Heart right ventricle (tissue), 16 donors: ENCODE measurements at regions not wholly inside any gene's neighbourhood (a gene's known extent, or its start where the extent isn't known, plus 50 kb on each side); places are given as distances from the start of the nearest gene placed in this dataset.
"Not testable (repeated sequence)": the region's sequence is repeated elsewhere in the genome, so short reads cannot be mapped to it uniquely, and the experiment has no call there.

Source experiments
- ATAC-seq, 8 donors: fragments of 200-7000 bp; cut with Tn5 transposase; one replicate each; pipeline ENCODE4 v1.9.1; 2020; ENCODE audit warnings: mild to moderate bottlenecking in 8 of 8, moderate library complexity in 8 of 8, moderate number of reproducible peaks in 1 of 8
- DNase-seq, 2 donors: peaks; one replicate each; pipeline ENCODE4 v3.0.0-alpha.2; 2020
- H3K27ac ChIP-seq, 10 donors: fragments of 200-600 bp; sonication (generic) in 2 of 10; one replicate each; pipeline versions ENCODE4 v1.5.0 to v1.8.0; 2020 to 2022; ENCODE audit warnings: mild to moderate bottlenecking in 3 of 10
- H3K27me3 ChIP-seq, 7 donors: fragments of 200-600 bp; one replicate each; pipeline ENCODE4 v1.8.0; 2021 to 2022; ENCODE audit warnings: mild to moderate bottlenecking in 2 of 7
- H3K36me3 ChIP-seq, 9 donors: fragments of 200-600 bp; sonication (generic) in 1 of 9; one replicate each; pipeline versions ENCODE4 v1.5.0 to v1.8.0; 2020 to 2022; ENCODE audit warnings: mild to moderate bottlenecking in 2 of 9
- H3K4me1 ChIP-seq, 9 donors: fragments of 200-600 bp; sonication (generic) in 1 of 9; one replicate each; pipeline versions ENCODE4 v1.5.0 to v1.8.0; 2020 to 2022; ENCODE audit warnings: mild to moderate bottlenecking in 4 of 9
- H3K4me3 ChIP-seq, 10 donors: fragments of 200-600 bp; sonication (generic) in 2 of 10; one replicate each; pipeline versions ENCODE4 v1.5.0 to v1.8.0; 2020 to 2022; ENCODE audit warnings: mild to moderate bottlenecking in 7 of 10, moderate library complexity in 2 of 10
- H3K9me3 ChIP-seq, 11 donors: fragments of 200-600 bp in 10 of 11; sonication (generic) in 2 of 11; one replicate each; pipeline versions ENCODE4 v1.5.0 to v1.8.0; 2013 to 2022; ENCODE audit warnings: mild to moderate bottlenecking in 2 of 11, control low read depth in 1 of 11, moderate library complexity in 1 of 11
- CTCF ChIP-seq, 9 donors: fragments of 200-600 bp; sonication (generic) in 2 of 9; IDR thresholded peaks; one replicate each; pipeline versions ENCODE4 v1.5.0 to v1.8.0; 2021 to 2022; ENCODE audit warnings: antibody characterized with exemption in 9 of 9, mild to moderate bottlenecking in 5 of 9, moderate library complexity in 1 of 9
- WGBS, 2 donors: extraction: QIAGEN DNeasy Blood & Tissue Kit; methylation state at CpG; one replicate each; pipeline ENCODE4 v1.1.7; 2013; ENCODE audit warnings: inconsistent platforms in 1 of 2; 5-methylcytosine and 5-hydroxymethylcytosine counted together
- intact Hi-C, 10 donors: fragments of 100-400 bp; cut with DNase I; formaldehyde crosslinking; loops; one replicate each; pipeline versions ENCODE4 v1.11.1 to v1.14.2; 2022
- donor health status: Arrhythmogenic right ventricular cardiomyopathy.
- donor health status: ischemic (EF 13 %, LVEDD 7.1; RV severe dilation, severe dysfunction).
- donor health status: healthy with polysubstance abuse.
- donor health status: DM: no; HTN: yes; CAD: no.
- donor health status: DM: no; HTN: no; CAD: no.
- donor health status: ischemic (EF 25% LVEDD 6.9; RV normal size, moderate dysfunction).
- donor health status: ischemic (EF 25% LVEDD 5.7; RV mildly dilated, moderate dysfunction).
- donor health status: healthy.
- donor health status: DM: yes; HTN: yes; CAD: no.
- donor health status: Ischemic cardiomyopathy.
- donor health status: ischemic (EF 35%, LVEDD 5.7; RV mildly dilated, moderate dysfunction).
- donor health status: nonischemic (EF 11% LVEDD 7.7; RV severe dilation, severe dysfunction).
- donor health status: DM: yes; HTN: yes; CAD: no.
- donor health status: PGD.
- donor health status: ischemic (EF 29% LVEDD 5.4; RV normal size, mild dysfunction).
- donor health status: nonischemic (EF 23%, LVEDD 6.1; RV moderate dilation, normal function).

- ATAC-seq (no peak), DNase-seq (no peak)
- Histone ChIP-seq H3K27me3 (no peaks in the 10 kb centered on the region), H3K9me3 (no peaks in the 10 kb centered on the region), H3K4me1 (peaks cover 0 to 22% (median 6%) of the 10 kb centered on the region in 9 donors), H3K4me3 (no peak overlapping the region), H3K36me3 (no peaks in the 10 kb centered on the region), H3K27ac (peak overlapping the region in 6 of 10 donors; percentile 12 to 55 (median 28))
- WGBS, 2 donors = 55 to 63% methylated on average over 5 of the region's 5 CpGs
- no peak for TF ChIP-seq CTCF (IDR thresholded peaks at IDR 0.05)
- intact Hi-C loops = no loop called here
Measured at GRCh38 chr7:94314413-94315410, 80.0 kb upstream of the COL1A2 start.

DNA sequence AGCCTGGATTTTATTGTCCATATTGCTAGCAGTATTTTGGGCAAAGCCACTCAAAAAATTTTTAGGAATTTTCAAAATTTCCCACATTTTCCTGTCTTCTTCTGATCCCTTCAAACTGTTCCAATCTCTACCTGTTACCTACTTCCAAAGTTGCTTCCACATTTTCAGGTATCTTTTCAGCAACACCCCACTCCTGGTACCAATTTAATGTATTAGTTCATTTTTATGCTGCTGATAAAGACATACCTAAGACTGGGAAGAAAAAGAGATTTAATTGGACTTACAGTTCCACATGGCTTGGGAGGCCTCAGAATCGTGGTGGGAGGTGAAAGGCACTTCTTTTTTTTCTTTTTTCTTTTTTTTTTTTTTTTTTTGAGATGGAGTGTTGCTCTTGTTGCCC, 73.6 kb upstream of the COL1A2 start:
- H3K36me3 ChIP-seq, H3K27me3 ChIP-seq, H3K4me3 ChIP-seq, ATAC-seq, H3K27ac ChIP-seq, H3K4me1 ChIP-seq, intact Hi-C loops, DNase-seq: not testable (repeated sequence)
- WGBS, 2 donors = 93 to 95% methylated on average over 1 of the region's 1 CpG
- peaks cover 0 to 21% (median 4%) of the 10 kb centered on the region in 11 donors for H3K9me3 ChIP-seq

DNA sequence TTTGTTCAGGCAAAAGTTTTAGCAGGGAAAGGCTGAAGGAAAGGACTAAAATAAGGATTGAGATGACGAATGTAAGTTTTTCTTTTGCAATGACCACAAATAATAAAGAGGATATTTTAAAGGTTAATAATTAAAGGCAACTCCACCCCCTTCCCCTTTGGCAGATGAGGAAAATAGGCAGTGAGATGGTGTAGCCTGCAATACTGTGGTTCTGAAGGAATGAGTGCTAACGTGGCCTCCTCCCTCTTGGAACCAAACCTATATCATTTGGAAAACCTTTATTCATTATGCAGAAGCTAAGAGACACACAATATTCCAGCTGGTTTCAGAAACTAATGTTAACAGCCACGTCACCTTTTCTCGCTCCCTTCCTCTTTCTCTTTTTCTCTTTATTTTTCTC, 70.9 kb upstream of the COL1A2 start:
- Histone ChIP-seq H3K27me3 (no peaks in the 10 kb centered on the region), H3K4me3 (no peak overlapping the region), H3K27ac (peak overlapping the region in 8 of 10 donors; percentile 23 to 71 (median 50)), H3K9me3 (peaks cover 0 to 21% (median 4%) of the 10 kb centered on the region in 11 donors), H3K36me3 (no peaks in the 10 kb centered on the region), H3K4me1 (no peaks in the 10 kb centered on the region)
- DNase-seq = no peak
- no peak for TF ChIP-seq CTCF (IDR thresholded peaks at IDR 0.05)
- intact Hi-C loops = no loop called here
- WGBS, 2 donors = 65 to 73% methylated on average over 4 of the region's 4 CpGs
- peak in 2 of 8 donors; percentile 42 to 44 for ATAC-seq

GRCh38 chr7:94324380-94325121, 70.1 kb upstream of the COL1A2 start:
- Histone ChIP-seq H3K36me3 (no peaks in the 10 kb centered on the region), H3K4me3 (no peak overlapping the region), H3K27ac (peak overlapping the region in 8 of 10 donors; percentile 23 to 71 (median 50)), H3K4me1 (no peaks in the 10 kb centered on the region), H3K9me3 (peaks cover 0 to 21% (median 4%) of the 10 kb centered on the region in 11 donors), H3K27me3 (no peaks in the 10 kb centered on the region)
- WGBS, 2 donors = 71 to 74% methylated on average over 2 of the region's 2 CpGs
- no peak for DNase-seq
- peak in 6 of 8 donors; percentile 42 to 77 (median 57) for ATAC-seq
- intact Hi-C loops = no loop called here
- no peak for TF ChIP-seq CTCF (IDR thresholded peaks at IDR 0.05)
